COLO668 (cell line): ENCODE measurements at regions not wholly inside any gene's neighbourhood (a gene's known extent, or its start where the extent isn't known, plus 50 kb on each side); places are given as distances from the start of the nearest gene placed in this dataset.
"Not testable (repeated sequence)": the region's sequence is repeated elsewhere in the genome, so short reads cannot be mapped to it uniquely, and the experiment has no call there.

Experiments used
- DNase-seq: peaks from one replicate; lab custom pipeline; 2025; ENCODE audit not compliant: unreplicated experiment; lab: John Stamatoyannopoulos, UW

GRCh38 chr10:111261081-111261615, 184.3 kb downstream of the ADRA2A start:
- no peak for DNase-seq

GRCh38 chr10:111265341-111265740, 188.5 kb downstream of the ADRA2A start:
- no peak for DNase-seq

- DNase-seq = no peak
These were observed 189.3 kb downstream of the ADRA2A start for GRCh38 chr10:111266165-111266564.

- no peak for DNase-seq
These were observed 190.8 kb downstream of the ADRA2A start for GRCh38 chr10:111267673-111268072.

- DNase-seq = no peak
These were observed 196.4 kb downstream of the ADRA2A start for GRCh38 chr10:111273235-111273634.

GRCh38 chr10:111273635-111274034, 196.8 kb downstream of the ADRA2A start:
- no peak for DNase-seq

GRCh38 chr10:111275091-111275490, 198.3 kb downstream of the ADRA2A start:
- DNase-seq = no peak

GRCh38 chr10:111277661-111278060, 200.8 kb downstream of the ADRA2A start:
- no peak for DNase-seq

GRCh38 chr10:111278266-111278665, 201.4 kb downstream of the ADRA2A start:
- DNase-seq = no peak

- DNase-seq = no peak
These were observed 204.7 kb downstream of the ADRA2A start for GRCh38 chr10:111281516-111281915.

- no peak for DNase-seq
These were observed 212.6 kb downstream of the ADRA2A start for GRCh38 chr10:111289461-111289860.

- no peak for DNase-seq
These were observed 213.8 kb downstream of the ADRA2A start for GRCh38 chr10:111290649-111291048.

- DNase-seq = no peak
These were observed 219.0 kb downstream of the ADRA2A start for GRCh38 chr10:111295788-111296187.

GRCh38 chr10:111297351-111297848, 220.6 kb downstream of the ADRA2A start:
- no peak for DNase-seq

- no peak for DNase-seq
These were observed 221.2 kb downstream of the ADRA2A start for GRCh38 chr10:111298031-111298430.

GRCh38 chr10:111299037-111299436, 222.2 kb downstream of the ADRA2A start:
- DNase-seq = no peak

GRCh38 chr10:111303887-111304286, 227.1 kb downstream of the ADRA2A start:
- no peak for DNase-seq

GRCh38 chr10:111316722-111317212, 239.9 kb downstream of the ADRA2A start:
- DNase-seq = peak; percentile 3

- no peak for DNase-seq
These were observed 243.0 kb downstream of the ADRA2A start for GRCh38 chr10:111319866-111320265.

- DNase-seq = no peak
These were observed 246.6 kb downstream of the ADRA2A start for GRCh38 chr10:111323389-111323966.

- not testable (repeated sequence) for DNase-seq
These were observed 255.3 kb downstream of the ADRA2A start for GRCh38 chr10:111332174-111332573.

- no peak for DNase-seq
These were observed 259.0 kb downstream of the ADRA2A start for GRCh38 chr10:111335826-111336225.

- no peak for DNase-seq
These were observed 261.2 kb downstream of the ADRA2A start for GRCh38 chr10:111338035-111338434.
